HG03457 (cell line): ENCODE measurements at regions not wholly inside any gene's neighbourhood (a gene's known extent, or its start where the extent isn't known, plus 50 kb on each side); places are given as distances from the start of the nearest gene placed in this dataset.

Experiments
- ATAC-seq: cut with Tn5 transposase; IDR thresholded peaks from one replicate; pipeline ENCODE4 v1.9.1; 2021; ENCODE audit warnings: moderate number of reproducible peaks; ENCODE audit not compliant: unreplicated experiment

DNA sequence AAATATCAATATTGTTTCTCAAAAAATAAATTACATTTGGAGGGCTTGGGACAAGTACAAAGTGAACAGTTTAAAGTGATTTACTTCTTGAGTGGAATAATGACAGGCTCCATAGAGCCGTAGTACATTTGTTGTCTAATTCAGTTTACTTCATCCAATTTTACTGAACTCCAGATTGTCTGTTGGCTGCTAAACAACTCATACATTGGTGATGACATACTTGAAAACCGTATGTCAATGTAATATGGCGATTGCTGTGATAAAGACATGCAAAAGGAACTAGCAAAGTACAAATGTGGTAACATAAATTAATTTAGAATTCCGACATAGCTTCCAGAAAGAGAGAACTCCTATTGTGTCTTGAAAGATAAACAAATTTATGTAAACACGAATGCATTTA is 1197.5 kb upstream of the CDH18 start:
- ATAC-seq: no peak

DNA sequence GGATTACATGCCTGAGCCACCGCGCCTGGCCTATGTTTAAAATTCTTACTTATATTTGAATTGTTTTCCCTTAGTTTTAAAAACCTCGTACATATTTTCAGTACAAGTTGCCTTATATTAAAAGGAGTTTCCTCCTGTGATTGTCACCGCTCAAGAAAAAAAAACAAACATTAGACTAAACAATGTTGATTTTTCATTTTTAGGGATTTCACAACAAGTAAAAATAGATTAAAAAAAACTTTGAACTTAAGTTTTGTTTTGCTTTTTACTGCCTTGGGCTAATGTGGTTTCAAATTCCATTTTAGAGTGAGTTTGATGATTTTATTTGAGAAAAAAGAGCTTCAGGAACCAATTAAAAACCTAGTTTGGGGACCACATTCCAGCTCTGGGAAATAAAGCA is 1196.6 kb upstream of the CDH18 start:
- ATAC-seq: no peak

DNA sequence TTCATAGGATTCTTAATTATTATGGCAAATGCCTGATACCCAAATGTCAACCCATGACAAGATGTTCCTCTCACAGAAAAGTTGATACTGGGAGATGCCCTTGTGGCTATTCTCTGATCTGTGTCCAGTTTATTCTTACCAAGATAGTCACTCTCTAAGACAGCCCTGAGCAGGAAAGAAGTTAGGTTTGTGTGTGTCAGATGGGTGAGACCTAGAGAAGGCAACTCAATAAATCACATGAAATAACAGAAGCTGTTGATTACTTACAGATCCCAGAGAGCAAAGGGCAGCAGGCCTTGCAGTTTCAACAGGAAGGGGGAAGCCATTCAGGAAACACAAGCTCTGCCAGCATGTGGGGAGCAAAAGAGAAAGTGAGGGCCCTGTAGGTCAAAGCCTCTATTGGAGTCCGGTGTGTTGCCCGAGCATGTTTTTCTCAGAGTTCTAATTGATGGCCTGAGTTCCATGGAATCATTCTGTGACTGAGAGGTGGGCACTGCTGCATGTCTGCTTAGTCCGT is 1193.7 kb upstream of the CDH18 start:
- no peak for ATAC-seq

DNA sequence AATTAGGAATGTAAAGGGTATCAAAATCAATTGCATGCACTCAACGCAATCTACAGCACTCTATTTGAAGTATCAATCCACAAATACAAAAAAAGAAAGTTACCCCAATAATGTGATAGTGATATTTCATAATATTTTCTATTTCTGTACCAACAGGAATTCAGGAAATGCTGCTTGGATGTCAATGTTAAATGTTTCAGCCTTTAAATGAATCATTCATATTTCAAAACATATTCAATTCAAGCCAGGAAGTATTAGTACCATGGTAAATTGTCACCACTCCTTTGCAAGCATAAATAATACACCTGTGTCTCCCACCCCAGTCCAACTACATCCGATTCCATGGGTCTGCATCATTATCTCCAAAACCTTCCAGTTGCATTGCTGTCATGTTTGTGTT is 1185.5 kb upstream of the CDH18 start:
- no peak for ATAC-seq

GRCh38 chr5:21173036-21173435 is 1185.0 kb upstream of the CDH18 start:
- no peak for ATAC-seq

DNA sequence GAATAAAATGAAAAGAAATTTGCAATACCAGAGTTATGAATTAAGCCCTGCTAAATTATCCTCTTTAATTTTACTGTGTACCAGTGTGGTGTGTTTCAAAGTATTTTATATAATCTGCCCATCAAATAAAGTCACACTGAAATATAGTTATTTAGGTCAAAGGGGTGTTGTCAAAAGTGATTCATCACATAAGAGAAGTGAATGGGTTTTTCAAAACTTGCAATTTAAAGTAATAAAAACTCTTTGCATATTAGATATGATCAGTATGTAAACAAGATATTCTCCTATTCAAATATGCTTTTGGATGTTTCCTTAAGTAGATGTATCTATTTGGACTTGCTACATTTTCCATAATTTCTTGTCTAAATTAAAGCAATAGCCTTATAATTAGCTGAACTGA is 1183.0 kb upstream of the CDH18 start:
- ATAC-seq: no peak

GRCh38 chr5:21168557-21168956 is 1180.6 kb upstream of the CDH18 start:
- no peak for ATAC-seq

- no peak for ATAC-seq
Observed at GRCh38 chr5:21165344-21165743, 1177.3 kb upstream of the CDH18 start.

DNA sequence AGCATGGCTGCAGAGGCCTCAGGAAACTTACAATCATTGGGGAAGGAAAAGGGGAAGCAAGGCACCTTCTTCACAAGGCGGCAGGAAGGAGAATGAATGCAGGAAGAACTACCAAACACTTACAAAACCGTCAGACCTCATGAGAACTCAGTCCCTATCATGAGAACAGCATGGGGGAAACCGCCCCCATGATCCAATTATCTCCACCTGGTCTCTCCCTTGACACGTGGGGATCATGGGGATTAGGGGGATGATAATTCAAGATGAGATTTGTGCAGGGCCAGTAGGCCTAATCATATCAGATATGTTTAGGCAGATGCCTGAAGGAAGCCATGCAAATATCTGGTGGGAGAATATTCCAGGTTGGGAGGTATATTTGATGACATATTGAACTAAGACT is 1176.4 kb upstream of the CDH18 start:
- no peak for ATAC-seq

DNA sequence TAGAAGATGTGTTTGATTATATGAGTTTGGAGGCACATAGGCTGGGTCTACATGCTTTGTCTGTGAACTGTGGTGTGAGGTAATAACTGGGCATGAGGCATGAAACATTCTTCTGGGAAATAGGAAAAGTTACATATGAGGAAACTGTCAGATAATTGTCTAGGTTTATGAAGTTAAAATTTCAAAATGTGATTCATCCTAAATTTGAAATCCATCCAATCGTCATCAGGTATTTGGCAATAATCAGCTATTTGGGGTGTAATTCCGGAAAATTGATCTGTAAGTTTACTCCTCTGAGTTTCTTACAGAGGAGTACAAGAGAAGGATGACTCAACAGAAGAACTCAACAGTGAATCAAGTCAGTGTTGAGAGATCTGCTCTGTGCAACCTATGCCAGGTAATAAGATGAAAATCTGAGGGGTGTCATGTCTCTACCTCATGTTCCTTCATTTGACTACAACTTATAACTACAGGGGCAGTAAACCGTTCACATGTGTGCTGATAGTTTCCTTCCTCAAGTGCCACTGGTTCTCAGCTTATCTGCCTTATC is 1171.6 kb upstream of the CDH18 start:
- ATAC-seq: no peak

DNA sequence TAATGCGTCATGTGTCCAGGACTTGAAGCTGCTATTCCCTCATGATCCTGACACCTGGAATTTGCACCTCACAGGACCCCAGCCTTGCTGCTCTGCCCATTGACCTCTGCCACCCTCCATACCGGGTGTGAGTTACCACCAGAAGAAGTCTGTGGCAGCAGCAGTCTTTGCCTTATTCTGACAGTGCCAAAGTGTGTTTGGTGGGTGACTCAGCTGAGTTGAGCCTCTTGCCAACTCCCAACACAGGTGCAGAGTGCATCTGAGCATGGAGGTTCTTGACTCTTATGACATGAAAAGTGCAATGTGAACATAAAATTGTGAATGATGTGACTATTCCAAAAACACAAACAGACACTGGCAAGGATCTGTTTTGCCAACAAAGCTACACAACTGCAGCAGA is 1166.5 kb upstream of the CDH18 start:
- no peak for ATAC-seq

DNA sequence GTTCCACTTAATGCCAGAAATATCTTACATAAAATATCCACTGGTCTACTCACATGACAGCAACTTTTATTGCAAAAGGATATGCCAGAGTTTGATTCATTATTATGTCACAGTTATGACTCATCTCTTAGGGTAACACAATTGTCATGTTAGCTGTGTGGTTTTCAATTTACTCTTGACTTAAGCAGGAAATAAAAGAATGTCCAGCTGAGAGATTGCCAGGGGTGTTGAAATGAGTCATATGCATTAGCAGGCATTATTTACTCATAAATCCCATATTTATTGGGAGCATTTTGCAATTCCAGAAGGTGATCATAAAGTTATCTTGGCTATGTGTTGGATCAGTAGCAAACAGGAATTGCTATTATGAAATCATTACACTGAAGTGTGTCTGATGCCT is 1164.6 kb upstream of the CDH18 start:
- ATAC-seq: no peak

GRCh38 chr5:21145376-21145775 is 1157.4 kb upstream of the CDH18 start:
- no peak for ATAC-seq

DNA sequence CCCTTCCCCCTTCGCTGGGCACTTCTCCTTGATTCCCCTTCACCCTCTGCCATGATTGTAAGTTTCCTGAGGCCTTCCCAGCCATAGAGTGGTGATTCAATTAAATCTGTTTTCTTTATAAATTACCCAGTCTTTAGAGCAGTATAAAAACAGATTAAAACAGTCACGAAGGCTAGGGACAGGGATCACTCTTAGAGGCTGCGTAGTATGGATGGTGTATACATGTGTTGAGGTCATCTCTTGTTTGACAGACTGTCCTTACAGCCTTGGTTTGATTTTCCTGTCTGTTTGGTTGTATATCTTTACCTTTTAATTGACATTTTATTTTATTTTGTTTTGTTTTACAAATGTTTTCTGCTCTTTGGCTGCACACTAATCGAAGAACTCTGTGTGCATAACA is 1155.7 kb upstream of the CDH18 start:
- no peak for ATAC-seq

DNA sequence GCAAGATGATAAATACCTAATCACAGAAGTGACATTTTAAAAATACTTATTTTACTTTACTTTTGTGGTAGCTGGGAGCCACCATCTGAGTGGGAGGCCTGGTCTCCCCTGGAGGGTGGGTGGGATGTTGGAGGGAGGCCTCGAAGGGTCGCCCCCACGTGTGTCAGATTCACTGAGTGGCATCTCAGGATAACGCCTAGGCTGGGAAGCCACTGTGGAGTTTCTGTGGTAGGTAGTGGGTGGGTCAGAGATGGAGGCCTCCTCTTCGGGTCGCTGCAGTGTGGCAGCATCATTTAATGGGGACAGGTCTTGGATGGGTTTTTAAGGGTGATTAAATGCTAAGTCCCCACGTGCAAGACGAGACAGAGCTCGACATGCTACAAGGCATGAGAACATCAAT is 1154.8 kb upstream of the CDH18 start:
- ATAC-seq: no peak

DNA sequence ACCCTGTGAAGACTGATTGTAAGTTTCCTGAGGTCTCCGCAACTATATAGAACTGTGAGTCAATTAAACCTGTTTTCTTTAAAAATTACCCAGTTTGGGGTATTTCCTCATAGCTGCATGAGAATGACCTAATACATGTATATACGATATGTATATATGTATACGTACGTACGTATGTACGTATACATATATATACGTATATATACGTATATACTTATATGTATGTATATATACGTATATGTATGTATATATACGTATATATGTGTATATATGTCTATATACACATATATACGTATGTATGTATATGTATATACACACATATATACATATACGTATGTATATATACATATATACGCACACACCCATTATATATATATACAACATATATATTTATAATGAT is 1153.0 kb upstream of the CDH18 start:
- no peak for ATAC-seq

GRCh38 chr5:21126236-21126635 is 1138.2 kb upstream of the CDH18 start:
- ATAC-seq: no peak

- ATAC-seq: no peak
Observed at GRCh38 chr5:21125238-21125983, 1137.4 kb upstream of the CDH18 start.

- ATAC-seq: no peak
Observed at GRCh38 chr5:21121213-21121612, 1133.2 kb upstream of the CDH18 start.

DNA sequence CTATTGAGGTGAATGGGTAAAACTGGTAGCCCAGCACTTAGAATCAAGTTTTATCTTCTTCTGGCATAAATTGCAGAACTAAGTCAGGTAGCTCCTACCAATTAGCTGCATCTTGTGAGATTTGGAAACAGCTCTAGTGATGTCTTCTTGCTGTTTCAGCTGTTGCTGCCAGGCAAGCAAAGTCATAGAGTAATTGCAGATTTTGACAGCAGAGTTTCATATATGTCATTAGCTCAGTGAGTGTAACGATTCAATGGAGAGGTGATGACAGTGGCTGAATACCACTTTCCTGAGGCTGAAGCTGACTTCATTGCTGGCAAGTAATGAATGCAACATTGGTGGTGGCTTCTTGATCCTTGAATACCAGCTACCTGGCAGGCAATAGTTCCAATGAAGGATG is 1109.7 kb upstream of the CDH18 start:
- no peak for ATAC-seq

DNA sequence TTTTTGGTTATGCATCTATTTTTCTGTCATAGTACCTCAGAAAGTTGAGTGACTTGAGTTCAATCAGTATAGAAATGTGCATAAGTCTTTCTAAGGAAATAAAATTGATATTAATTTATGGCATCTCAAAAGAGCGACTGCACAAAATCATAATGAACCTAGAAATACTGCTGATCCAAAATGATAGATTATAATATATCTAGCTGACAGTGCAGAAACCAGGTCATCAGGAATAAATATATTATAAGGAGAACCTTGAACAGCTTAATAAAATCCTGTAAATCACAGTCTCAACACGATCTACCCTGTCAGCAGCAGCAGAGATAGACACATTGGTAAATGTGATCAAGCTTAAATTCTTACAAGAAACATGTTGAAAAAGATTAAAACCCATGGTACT is 1106.6 kb upstream of the CDH18 start:
- no peak for ATAC-seq

DNA sequence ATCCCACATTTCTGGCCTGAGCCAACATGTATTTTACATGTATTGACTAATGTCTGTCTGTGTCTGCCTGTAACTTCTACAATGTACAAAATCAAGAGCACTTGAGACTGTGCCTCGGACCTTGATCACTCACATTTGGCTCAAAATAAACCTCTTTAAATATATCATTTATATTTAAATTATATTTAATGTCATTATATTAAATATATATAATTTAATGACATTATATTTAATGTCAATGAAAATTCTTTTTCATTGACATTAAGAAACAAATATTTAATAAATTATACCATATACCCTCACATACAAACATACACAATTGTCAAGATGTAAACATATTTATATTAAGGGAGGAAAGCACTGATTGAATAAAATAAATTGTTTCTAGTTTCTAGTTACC is 1099.8 kb upstream of the CDH18 start:
- no peak for ATAC-seq

- no peak for ATAC-seq
Observed at GRCh38 chr5:21085791-21086190, 1097.8 kb upstream of the CDH18 start.
